Fibroblast of the aortic adventitia (primary cell): ENCODE measurements at regions not wholly inside any gene's neighbourhood (a gene's known extent, or its start where the extent isn't known, plus 50 kb on each side); places are given as distances from the start of the nearest gene placed in this dataset.

Source experiments
- DNase-seq: peaks from one replicate; pipeline ENCODE4 v3.0.0-alpha.2; 2010; ENCODE audit warnings: low read depth
- H3K4me3 ChIP-seq: 2 replicates; pipeline ENCODE4 v1.5.1; 2011; ENCODE audit warnings: low read depth, mild to moderate bottlenecking, control low read depth, low read length, moderate library complexity
- TF ChIP-seq, protein P1 (sequence below): IDR thresholded peaks from 2 replicates; pipeline ENCODE4 v1.5.1; 2011; ENCODE audit warnings: mild to moderate bottlenecking, low read length, control low read depth, inconsistent platforms; ENCODE audit not compliant: insufficient read depth

DNA sequence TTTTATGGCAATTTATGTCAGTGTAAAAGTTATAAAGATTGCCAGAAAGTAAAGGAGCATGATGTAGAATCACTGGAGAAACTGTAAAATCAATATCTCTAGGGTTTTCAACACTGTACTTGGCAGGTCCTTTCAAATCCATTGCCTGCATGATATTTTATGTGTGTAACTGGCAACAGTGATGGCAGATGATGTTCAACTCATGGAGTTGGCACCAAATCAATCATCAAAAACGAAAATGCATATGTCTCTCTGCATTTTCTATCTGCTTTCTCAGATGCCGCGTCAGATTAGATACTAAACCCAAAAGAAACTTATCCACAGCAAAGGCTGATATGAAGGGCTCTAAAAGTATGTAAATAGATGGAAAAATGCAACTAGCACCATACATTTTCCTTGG, 1395.5 kb upstream of the PIK3C3 start:
- H3K4me3 ChIP-seq = no peak overlapping the region
- DNase-seq = no peak
- TF ChIP-seq, protein P1, sequence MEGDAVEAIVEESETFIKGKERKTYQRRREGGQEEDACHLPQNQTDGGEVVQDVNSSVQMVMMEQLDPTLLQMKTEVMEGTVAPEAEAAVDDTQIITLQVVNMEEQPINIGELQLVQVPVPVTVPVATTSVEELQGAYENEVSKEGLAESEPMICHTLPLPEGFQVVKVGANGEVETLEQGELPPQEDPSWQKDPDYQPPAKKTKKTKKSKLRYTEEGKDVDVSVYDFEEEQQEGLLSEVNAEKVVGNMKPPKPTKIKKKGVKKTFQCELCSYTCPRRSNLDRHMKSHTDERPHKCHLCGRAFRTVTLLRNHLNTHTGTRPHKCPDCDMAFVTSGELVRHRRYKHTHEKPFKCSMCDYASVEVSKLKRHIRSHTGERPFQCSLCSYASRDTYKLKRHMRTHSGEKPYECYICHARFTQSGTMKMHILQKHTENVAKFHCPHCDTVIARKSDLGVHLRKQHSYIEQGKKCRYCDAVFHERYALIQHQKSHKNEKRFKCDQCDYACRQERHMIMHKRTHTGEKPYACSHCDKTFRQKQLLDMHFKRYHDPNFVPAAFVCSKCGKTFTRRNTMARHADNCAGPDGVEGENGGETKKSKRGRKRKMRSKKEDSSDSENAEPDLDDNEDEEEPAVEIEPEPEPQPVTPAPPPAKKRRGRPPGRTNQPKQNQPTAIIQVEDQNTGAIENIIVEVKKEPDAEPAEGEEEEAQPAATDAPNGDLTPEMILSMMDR = no peak

DNA sequence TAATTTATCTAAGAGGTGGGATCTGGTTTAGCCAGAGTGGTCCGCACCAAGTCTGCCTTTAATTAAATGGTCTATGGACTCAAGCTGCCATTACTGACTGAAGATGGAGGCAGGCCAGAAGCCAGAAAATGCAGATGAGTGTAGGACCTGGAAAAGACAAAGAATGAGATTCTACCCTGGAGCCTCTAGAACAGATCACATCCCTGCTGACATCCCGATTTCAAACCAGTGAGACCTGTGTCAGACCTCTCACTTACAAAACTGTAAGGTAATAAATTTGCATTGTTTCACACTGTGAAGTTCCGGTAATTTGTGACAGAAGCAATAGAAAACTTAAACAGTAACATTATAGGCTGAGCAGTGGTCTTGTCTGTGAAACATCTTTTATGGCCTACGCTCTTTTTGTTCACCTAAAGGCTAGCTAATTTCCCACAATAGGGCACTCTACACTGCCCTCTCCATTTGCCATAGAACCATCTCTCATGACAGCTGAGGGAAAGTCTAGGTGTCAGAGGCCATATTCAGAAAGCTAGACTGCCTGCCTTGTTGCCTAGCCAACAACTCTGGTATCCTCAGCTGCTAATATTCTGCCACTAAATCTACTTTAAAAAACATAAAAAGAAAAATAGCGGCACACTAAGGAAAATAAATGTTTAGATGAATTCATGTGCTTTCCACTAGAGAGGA, 1396.2 kb upstream of the PIK3C3 start:
- no peak overlapping the region for H3K4me3 ChIP-seq
- no peak for DNase-seq
- TF ChIP-seq, protein P1 = no peak

- no peak overlapping the region for H3K4me3 ChIP-seq
- DNase-seq = no peak
- TF ChIP-seq, protein P1 = no peak
Observed at GRCh38 chr18:40555914-40556313, 1399.1 kb upstream of the PIK3C3 start.

GRCh38 chr18:40553029-40553428, 1402.0 kb upstream of the PIK3C3 start:
- TF ChIP-seq, protein P1 = no peak
- DNase-seq = no peak
- no peak overlapping the region for H3K4me3 ChIP-seq

DNA sequence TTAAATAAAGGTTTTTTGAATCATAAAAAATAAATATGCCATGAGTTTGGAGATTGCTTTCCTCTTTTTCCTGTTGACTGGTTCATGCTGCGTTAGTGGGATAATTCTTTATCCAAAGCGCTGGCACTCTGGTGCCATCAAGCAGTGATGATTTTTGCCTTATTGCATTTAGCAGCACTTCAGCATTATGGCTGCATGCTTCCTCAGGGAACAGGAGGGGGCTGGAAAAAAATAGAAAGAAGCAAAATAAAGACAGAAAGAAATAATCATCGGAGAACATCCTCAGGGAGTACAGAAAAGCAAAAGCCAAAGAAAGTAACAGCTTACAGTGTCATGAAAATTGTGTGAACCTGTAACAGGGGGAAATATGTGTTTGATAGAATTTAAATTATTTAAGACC, 1408.2 kb upstream of the PIK3C3 start:
- TF ChIP-seq, protein P1 = no peak
- no peak for DNase-seq

GRCh38 chr18:40534723-40535122, 1420.3 kb upstream of the PIK3C3 start:
- TF ChIP-seq, protein P1 = no peak
- DNase-seq = no peak
- H3K4me3 ChIP-seq = no peak overlapping the region

More for the DNA sequence above, 1408.2 kb upstream of the PIK3C3 start:
- H3K4me3 ChIP-seq = no peak overlapping the region

DNA sequence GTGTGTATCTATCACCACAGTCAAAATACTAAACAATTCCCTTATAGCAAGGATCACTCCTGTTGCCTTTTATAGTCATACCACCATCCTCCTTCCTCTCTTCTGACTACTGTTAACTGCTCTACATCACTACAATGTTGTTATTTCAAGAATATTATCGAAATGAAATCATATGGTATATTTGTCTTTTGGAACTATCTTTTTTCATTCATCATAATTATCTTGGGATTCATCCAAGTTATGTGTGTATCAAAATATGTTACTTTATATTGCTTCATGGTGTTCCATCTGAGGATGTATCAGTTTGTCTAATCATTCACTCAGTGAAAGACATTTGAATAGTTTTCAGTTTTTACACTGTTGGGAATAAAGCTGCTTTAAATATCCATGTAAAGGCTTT, 1423.0 kb upstream of the PIK3C3 start:
- no peak for DNase-seq
- H3K4me3 ChIP-seq = no peak overlapping the region
- TF ChIP-seq, protein P1 = no peak
